AG08396 (cell line): ENCODE measurements at regions not wholly inside any gene's neighbourhood (a gene's known extent, or its start where the extent isn't known, plus 50 kb on each side); places are given as distances from the start of the nearest gene placed in this dataset.

Experiments used
- DNase-seq: peaks from one replicate; pipeline ENCODE4 v3.0.0; 2012; ENCODE audit warnings: low spot score, mixed read lengths

GRCh38 chr16:9186061-9186460, 94.6 kb downstream of the HAPSTR1 start:
- no peak for DNase-seq

- DNase-seq, result no peak
These were observed 97.3 kb downstream of the HAPSTR1 start for GRCh38 chr16:9188721-9189120.

DNA sequence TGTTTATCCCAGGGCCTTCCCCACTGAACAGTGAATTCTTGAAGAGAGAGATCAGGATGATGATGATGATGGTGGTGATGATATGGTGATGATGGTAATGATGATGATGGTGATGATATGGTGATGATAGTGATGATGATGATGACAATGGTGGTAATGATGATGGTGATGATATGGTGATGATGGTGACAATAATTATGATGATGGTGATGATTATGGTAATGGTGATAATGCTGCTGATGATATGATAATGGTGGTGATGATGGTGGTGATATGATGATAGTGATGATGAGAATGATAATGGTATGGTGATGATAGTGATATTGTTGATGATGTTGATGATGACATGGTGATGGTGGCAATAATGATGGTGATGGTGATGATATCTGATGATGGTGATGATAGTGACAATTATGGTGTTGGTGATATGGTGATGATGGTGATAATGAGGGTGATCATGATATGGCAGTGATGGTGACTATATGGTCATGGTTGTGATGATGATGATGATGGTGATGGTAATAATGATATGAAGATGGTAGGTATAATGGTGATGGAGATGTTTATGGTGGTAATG, 99.9 kb downstream of the HAPSTR1 start:
- DNase-seq, result no peak

DNA sequence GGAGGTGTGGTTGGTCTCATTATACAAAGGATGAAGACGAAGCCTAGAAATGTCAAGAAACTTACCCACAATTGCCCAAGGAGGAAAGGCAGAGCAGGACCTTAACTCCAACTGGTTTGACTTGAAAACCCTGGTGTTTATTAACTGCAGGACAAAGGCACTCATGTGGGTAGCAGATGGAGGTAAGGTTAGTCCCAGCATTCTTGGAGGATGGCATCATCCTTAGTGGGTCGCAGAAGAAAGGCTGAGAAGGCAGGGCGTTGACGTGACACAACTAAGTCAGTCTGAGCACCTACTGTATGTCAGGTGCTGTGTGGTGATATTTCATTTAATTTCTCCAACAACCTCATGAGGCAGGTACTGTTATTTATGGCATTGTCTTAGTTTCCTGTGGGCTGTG, 101.3 kb downstream of the HAPSTR1 start:
- no peak for DNase-seq

GRCh38 chr16:9195287-9195686, 103.8 kb downstream of the HAPSTR1 start:
- DNase-seq, result no peak

DNA sequence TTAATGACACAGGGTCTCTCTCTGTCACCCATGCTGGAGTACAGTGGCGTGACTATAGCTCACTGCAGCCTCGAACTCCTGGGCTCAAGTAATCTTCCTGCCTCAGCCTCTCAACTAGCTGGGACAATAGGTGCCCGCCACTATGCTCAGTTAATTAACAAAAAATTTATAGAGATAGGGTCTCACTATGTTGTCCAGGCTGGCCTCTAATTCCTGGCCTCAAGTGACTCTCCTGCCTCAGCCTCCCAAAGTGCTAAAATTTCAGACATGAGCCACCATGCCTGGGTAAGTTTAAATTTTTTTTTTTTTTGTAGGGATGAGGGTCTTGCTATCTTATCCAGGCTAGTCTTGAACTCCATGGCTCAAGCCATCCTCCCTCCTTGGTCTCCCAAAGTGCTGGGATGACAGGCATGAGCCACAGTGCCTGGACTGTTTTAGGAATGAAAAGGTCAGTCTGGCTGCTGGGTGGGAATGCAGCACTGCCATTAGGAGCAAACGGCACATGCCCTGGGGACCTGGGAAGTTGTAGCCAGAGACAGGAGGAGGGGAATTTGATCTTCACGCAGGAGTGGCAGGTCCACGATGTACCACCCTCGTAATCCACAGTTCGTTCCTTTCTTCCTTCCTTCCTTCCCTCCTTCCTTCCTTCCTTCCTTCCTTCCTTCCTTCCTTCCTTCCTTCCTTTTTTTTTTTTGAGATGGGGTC, 106.7 kb downstream of the HAPSTR1 start:
- DNase-seq, result no peak

DNA sequence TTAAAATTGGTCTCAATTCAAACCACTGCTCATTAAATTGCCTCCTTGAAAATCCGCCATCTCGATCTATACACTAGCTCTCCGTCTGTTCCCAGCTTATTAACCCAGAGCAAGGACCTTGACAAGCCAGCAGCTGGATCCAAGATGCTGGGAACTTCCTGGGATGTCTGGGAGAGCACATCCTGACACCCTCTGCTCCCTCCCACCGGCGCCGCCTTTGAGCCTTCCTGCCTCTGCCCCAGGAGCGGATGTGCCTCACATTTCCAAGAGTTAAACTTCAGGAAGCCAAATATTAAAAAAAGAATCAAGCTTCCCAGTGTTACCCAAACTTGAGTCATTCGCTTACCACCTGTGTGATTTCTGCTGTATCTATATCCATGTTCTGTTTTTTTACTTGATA, 107.9 kb downstream of the HAPSTR1 start:
- DNase-seq, result no peak

GRCh38 chr16:9199751-9200150, 108.3 kb downstream of the HAPSTR1 start:
- no peak for DNase-seq

GRCh38 chr16:9203956-9204355, 112.5 kb downstream of the HAPSTR1 start:
- no peak for DNase-seq

DNA sequence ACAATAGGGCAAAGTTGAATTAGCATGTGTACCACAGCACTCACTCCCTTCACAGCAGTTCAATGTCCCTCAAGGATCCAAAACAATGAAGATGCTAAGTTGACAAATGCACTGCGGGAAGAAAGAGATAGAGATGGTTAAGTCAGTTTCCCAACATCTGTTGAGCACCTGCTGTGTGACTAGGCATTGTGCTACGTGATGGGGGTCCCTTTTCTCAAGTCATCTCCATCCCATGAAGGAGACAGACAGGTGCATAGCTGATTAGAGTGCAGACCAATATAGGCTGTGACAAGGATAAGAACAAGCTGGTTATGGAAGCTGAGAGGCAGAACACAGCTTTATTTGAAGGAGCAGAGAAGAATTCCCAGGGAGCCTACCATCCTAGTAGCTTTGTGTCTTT, 114.2 kb downstream of the HAPSTR1 start:
- no peak for DNase-seq

DNA sequence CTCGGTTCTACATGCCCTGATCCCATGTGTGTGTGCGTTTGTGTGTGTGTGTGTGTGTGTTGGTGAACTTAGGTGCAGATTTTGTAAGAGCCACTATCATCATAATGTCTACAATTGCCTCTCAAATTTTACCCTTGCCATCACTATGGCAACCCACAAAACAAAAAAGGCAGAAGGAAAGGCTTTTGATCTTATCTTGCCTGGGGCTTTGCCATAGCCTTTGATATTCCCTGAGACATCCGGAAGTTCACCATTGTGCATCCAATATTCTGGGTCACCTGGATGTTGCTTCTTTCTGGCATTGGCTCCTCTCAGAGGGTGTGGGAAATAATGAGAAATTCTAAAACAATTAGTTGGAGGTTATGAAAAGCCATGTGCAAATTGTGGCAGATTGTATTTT, 114.7 kb downstream of the HAPSTR1 start:
- DNase-seq, result no peak

DNA sequence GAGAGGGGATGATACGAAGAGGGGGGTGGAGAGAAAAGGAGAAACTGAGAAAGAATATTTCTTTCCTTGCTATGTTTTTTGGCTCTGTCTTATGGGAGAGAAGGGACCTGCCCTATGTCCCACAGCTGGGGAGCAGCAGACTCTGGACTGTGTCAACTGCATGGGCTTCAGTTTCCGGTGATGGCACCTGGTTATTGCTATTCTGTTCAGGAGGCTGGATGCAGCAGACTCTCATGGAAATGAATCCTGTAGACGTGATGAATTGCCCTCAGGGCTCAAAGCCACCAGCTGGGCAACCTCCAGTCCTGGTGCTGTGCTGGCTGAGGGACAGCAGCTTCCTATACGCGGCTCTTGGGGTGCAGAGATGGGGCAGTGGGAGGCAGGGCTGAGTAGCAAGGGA, 121.2 kb downstream of the HAPSTR1 start:
- DNase-seq, result no peak

DNA sequence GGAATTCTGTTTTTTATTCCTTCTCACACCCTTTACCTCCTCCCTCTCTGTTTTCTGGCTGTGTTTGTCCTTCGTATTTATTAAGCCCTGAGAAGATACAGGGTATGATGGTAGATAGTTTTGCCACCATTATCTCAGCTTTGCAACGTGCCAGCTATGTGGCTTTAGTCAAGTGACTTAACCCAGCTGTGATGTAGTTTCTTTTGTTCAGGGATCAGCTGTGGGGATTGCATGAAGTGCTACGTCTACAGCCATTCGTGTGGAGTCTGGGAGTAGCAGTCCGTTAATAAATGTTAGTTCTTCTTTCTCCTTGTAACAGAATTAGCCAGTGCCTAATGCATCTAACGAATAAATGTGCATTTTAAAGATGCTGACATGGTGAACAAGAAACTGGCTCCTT, 128.4 kb downstream of the HAPSTR1 start:
- no peak for DNase-seq

- peak; percentile 13 for DNase-seq
These were observed 134.3 kb downstream of the HAPSTR1 start for GRCh38 chr16:9225527-9226316.

GRCh38 chr16:9226924-9227323, 135.5 kb downstream of the HAPSTR1 start:
- DNase-seq, result no peak

DNA sequence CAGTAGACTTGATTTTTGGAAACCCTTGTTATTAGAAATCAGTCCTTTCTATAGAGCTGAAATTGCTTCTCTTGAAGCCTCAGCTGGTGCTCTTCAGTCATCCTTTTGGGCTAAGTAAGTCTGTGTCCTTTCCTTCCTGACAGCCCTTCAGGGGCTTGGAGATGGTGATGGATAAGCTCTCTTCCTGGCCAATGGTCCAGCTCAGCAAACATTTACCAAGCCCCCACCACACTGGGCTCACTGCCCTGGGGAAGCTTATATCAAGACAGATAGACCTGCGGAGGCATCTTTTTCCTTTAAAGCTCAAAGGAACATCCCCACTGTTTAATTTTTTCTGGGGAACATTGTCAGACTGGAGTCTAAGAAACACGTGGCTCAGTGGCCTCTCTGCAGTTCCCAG, 139.6 kb downstream of the HAPSTR1 start:
- DNase-seq, result no peak

DNA sequence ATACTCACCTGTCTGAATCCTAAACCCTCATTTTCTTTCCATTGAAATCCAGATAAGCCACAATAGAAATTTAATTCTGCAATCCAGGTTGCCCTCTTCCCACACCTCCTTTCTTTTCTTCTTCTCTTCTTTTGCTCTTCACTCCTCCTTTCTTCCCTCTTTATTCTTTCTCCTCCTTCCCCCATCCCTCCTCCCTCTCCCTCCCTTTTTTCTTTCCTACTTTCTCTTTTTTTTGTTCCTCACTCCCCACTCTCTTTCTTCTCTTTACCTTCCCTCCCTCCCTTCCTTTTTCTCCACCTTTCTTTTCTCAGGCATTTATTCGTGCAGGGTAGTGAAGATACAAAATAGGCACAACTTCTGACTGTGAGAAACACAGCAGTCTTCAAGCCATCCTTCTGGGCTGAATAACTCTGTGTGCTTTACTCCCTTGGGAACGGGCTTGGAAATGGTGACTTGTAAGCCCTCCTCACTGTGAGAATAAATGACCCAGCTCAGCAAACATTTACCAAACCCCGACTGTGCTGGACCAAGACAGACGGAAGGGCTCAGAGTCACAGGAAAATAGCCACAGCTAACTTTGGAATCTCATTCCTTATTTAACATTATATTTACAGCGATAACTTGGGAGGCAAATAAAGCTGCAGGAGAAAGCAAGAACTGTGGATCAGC, 140.8 kb downstream of the HAPSTR1 start:
- no peak for DNase-seq

DNA sequence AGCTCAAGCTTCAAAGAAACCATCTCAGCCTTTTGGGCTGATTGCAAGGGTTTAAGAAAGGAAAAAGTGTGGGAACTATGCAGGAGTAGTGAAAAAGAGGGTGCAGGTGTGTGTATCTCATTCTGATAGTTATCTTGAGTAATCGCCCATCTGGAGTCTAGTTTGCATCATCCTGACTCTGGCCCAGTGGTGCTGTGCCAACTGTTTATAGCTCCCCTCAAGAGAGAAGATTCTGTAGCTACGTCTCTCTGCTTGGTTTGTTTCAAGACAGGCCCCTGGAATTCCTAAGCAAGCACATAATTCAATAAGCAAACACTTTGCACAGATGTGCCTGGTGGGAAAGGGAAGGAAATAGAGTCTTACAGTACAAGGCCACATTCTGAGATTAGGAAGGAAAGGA, 144.4 kb downstream of the HAPSTR1 start:
- no peak for DNase-seq

GRCh38 chr16:9236319-9236718, 144.9 kb downstream of the HAPSTR1 start:
- DNase-seq, result no peak

- DNase-seq, result no peak
These were observed 146.9 kb downstream of the HAPSTR1 start for GRCh38 chr16:9238346-9238745.

- no peak for DNase-seq
These were observed 149.7 kb downstream of the HAPSTR1 start for GRCh38 chr16:9241177-9241576.

GRCh38 chr16:9248162-9248561, 156.7 kb downstream of the HAPSTR1 start:
- DNase-seq, result no peak

DNA sequence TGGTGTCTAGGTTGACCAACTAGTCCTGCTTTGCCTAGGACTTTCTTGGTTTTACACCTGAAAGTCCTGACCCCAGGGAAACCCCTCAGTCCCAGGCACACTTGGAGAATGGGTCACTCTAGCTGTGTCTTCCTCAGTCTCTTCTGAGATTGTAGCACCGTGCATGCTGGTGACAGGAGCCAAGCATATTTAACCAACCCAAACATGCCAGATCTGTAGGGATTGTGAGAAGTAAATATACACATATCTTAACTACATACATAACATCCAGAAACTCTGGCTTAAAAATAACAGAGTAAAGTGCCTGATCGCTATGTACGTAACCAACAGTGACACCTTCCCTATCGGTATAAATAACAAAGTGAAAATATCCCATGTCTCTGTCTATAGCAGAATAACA, 158.1 kb downstream of the HAPSTR1 start:
- DNase-seq, result no peak
